Peyer's patch (tissue), 4 donors: ENCODE measurements at regions not wholly inside any gene's neighbourhood (a gene's known extent, or its start where the extent isn't known, plus 50 kb on each side); places are given as distances from the start of the nearest gene placed in this dataset.

Experiments
- CTCF ChIP-seq, 6 experiments: fragments of 450-650 bp in 4 of 6; fragments of 200-600 bp in 2 of 6; sonication (generic) in 1 of 6; IDR thresholded peaks; one replicate each; pipeline ENCODE4 v1.5.1; 2017 to 2019; ENCODE audit warnings: antibody characterized with exemption in 6 of 6, mild to moderate bottlenecking in 3 of 6, moderate library complexity in 1 of 6
- POLR2A ChIP-seq, 2 donors: fragments of 450-650 bp; IDR thresholded peaks; one replicate each; pipeline ENCODE4 v1.5.1; 2017; ENCODE audit warnings: antibody characterized with exemption in 2 of 2, mild to moderate bottlenecking in 2 of 2, moderate library complexity in 2 of 2

GRCh38 chr13:82370316-82370715 is 1512.0 kb downstream of the SLITRK1 start:
- TF ChIP-seq CTCF (IDR thresholded peaks at IDR 0.05): no peak
- TF ChIP-seq POLR2A (IDR thresholded peaks at IDR 0.05): no peak
